PC-9 (cell line): ENCODE measurements at regions not wholly inside any gene's neighbourhood (a gene's known extent, or its start where the extent isn't known, plus 50 kb on each side); places are given as distances from the start of the nearest gene placed in this dataset.
A peak's percentile ranks its signal among the peaks of the same experiment; 100 is the strongest.

Experiments used
- BruUV-seq: library from RNA; stranded (reverse); fragments of 400-500 nt; replicated peaks from 2 replicates; lab custom pipeline; 2021; lab: Mats Ljungman, UMichigan
- CTCF ChIA-PET: fragments of 300-600 bp; sonication (Branson Sonifier 250); formaldehyde crosslinking; loops from one replicate; lab custom pipeline; 2022; ENCODE audit warnings: antibody characterized with exemption; lab: Charles Lee
- POLR2A ChIA-PET: fragments of 300-600 bp; sonication (Branson Sonifier 250); formaldehyde crosslinking; loops from one replicate; lab custom pipeline; 2022; ENCODE audit warnings: antibody characterized with exemption; ENCODE audit not compliant: unreplicated experiment; lab: Charles Lee
- DNase-seq, 2 experiments: peaks; one replicate each; pipeline versions ENCODE4 v3.0.0 to v3.0.0-alpha.2; 2015 to 2022; ENCODE audit warnings: mixed read lengths in 1 of 2
- H2AFZ ChIP-seq: fragments of 200-600 bp; sonication (generic); 2 replicates; pipeline ENCODE4 v1.8.1; 2017; ENCODE audit warnings: antibody characterized with exemption
- H3F3A ChIP-seq: fragments of 200-600 bp; sonication (generic); 2 replicates; pipeline ENCODE4 v1.8.1; 2017; ENCODE audit warnings: antibody characterized with exemption, mild to moderate bottlenecking, low read depth; ENCODE audit not compliant: insufficient read depth
- H3K27ac ChIP-seq: fragments of 200-600 bp; sonication (generic); 2 replicates; pipeline ENCODE4 v1.6.1; 2016; ENCODE audit warnings: mixed run types
- H3K27me3 ChIP-seq: fragments of 200-600 bp; sonication (generic); 2 replicates; pipeline ENCODE4 v1.6.1; 2016; ENCODE audit warnings: low read depth, mixed run types; ENCODE audit not compliant: insufficient read depth
- H3K36me3 ChIP-seq: fragments of 200-600 bp; sonication (generic); 2 replicates; pipeline ENCODE4 v1.6.1; 2016; ENCODE audit warnings: low read depth, mixed run types
- H3K4me1 ChIP-seq: fragments of 200-600 bp; sonication (generic); replicated peaks from 2 replicates; pipeline ENCODE4 v1.6.1; 2016; ENCODE audit warnings: mixed run types; ENCODE audit not compliant: insufficient read depth
- H3K4me2 ChIP-seq: fragments of 200-600 bp; sonication (generic); 2 replicates; pipeline ENCODE4 v1.6.1; 2017; ENCODE audit warnings: mixed run types
- H3K4me3 ChIP-seq: fragments of 200-600 bp; sonication (generic); 2 replicates; pipeline ENCODE4 v1.6.1; 2016; ENCODE audit warnings: mixed run types
- H3K79me2 ChIP-seq: fragments of 200-600 bp; sonication (generic); 2 replicates; pipeline ENCODE4 v1.6.1; 2017; ENCODE audit warnings: low read depth, mixed run types
- H3K9me2 ChIP-seq: fragments of 200-600 bp; sonication (generic); 2 replicates; pipeline ENCODE4 v1.8.1; 2017; ENCODE audit warnings: mild to moderate bottlenecking; ENCODE audit not compliant: insufficient read depth
- H3K9me3 ChIP-seq: fragments of 200-600 bp; sonication (generic); 2 replicates; pipeline ENCODE4 v1.8.1; 2016; ENCODE audit warnings: low read depth; ENCODE audit not compliant: insufficient read depth
- H4K20me1 ChIP-seq: fragments of 200-600 bp; sonication (generic); 2 replicates; pipeline ENCODE4 v1.8.1; 2017; ENCODE audit not compliant: insufficient read depth
- CTCF ChIP-seq: fragments of 200-600 bp; sonication (generic); conservative IDR thresholded peaks from 2 replicates; pipeline ENCODE4 v1.6.1; 2017; ENCODE audit warnings: mixed run types, antibody characterized with exemption, mild to moderate bottlenecking, moderate library complexity
- EZH2 ChIP-seq: fragments of 200-600 bp; sonication (generic); IDR thresholded peaks from 2 replicates; pipeline ENCODE4 v1.8.0; 2017; ENCODE audit warnings: antibody characterized with exemption, low read depth
- intact Hi-C: fragments of 100-400 bp; cut with micrococcal nuclease; formaldehyde crosslinking; loops from one replicate; pipeline ENCODE4 v1.10.0; 2022; ENCODE audit not compliant: unreplicated experiment

- no peak overlapping the region for H3K4me2 ChIP-seq
- POLR2A ChIA-PET: interaction anchor here (0.6 kb wide), 1 partner anchor 285 kb away, joined by 3 read pairs; no protein-coding TSS in a partner anchor
These were observed 172.9 kb upstream of the NAMPT start for GRCh38 chr7:106457678-106458077.

DNA sequence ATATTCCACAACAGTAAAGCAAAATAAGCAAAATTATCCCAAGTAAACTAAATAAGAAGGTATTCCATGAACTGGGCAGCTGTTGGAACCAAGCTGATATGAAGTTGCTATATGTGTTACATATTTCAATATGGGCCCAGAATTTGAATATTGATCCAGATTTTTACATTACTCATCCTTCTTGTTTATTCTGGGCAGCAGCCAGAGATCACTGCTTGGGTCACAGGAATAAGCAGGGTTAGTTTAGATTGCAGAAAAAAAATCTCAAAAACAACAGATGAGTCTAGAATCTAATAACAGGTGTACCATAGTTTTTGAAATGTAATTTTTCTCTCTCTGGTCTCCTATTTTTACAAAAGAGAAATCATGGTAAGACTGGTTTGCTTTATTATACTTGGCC lies 171.5 kb upstream of the NAMPT start:
- Histone ChIP-seq H3K4me3 (no peak overlapping the region), H3K4me2 (0 out of 2 replicates have a peak overlapping the region, but pooled peaks have one; percentile 7), H3K9me3 (peaks cover 55% of the 10 kb centered on the region), H3K27me3 (no peaks in the 10 kb centered on the region), H3F3A (peaks cover 12% of the 10 kb centered on the region), H3K79me2 (no peaks in the 10 kb centered on the region), H3K4me1 (peaks cover 32% of the 10 kb centered on the region), H3K27ac (peak overlapping the region; percentile 52; the same call in 1 of the 2 replicates), H3K9me2 (no peaks in the 10 kb centered on the region), H3K36me3 (no peaks in the 10 kb centered on the region), H4K20me1 (no peaks in the 10 kb centered on the region), H2AFZ (no peak overlapping the region)
- CTCF ChIA-PET: interaction anchor here (0.6 kb wide), 1 partner anchor 271 kb away, joined by 3 read pairs; no protein-coding TSS in a partner anchor
- no TSS peak for BruUV-seq
- TF ChIP-seq CTCF (no peak), EZH2 (no peak)
- intact Hi-C loops: no loop called here
- no peak for DNase-seq
- POLR2A ChIA-PET: no interaction called here

More at GRCh38 chr7:106457678-106458077, 172.9 kb upstream of the NAMPT start:
- CTCF ChIA-PET: no interaction called here
- Histone ChIP-seq H3F3A (peaks cover 19% of the 10 kb centered on the region), H3K4me1 (peaks cover 46% of the 10 kb centered on the region), H3K9me3 (peaks cover 42% of the 10 kb centered on the region), H3K4me3 (no peak overlapping the region), H3K9me2 (no peaks in the 10 kb centered on the region), H4K20me1 (no peaks in the 10 kb centered on the region), H3K36me3 (no peaks in the 10 kb centered on the region), H3K27me3 (no peaks in the 10 kb centered on the region), H3K27ac (no peak overlapping the region), H3K79me2 (no peaks in the 10 kb centered on the region), H2AFZ (no peak overlapping the region)
- BruUV-seq: no TSS peak
- TF ChIP-seq EZH2: no peak
- no peak for DNase-seq
- intact Hi-C loops: no loop called here

- Histone ChIP-seq H3K4me1 (peaks cover 47% of the 10 kb centered on the region), H3K36me3 (peaks cover 12% of the 10 kb centered on the region; the same call in 1 of the 2 replicates), H3K4me3 (no peak overlapping the region), H3K9me3 (peaks cover 60% of the 10 kb centered on the region), H3F3A (peaks cover 22% of the 10 kb centered on the region; the same call in 1 of the 2 replicates), H3K4me2 (no peak overlapping the region), H3K27ac (no peak overlapping the region), H4K20me1 (no peaks in the 10 kb centered on the region), H3K79me2 (no peaks in the 10 kb centered on the region), H2AFZ (no peak overlapping the region), H3K27me3 (no peaks in the 10 kb centered on the region), H3K9me2 (no peaks in the 10 kb centered on the region)
- ChIA-PET CTCF (no interaction called here), POLR2A (no interaction called here)
- no peak for DNase-seq
- intact Hi-C loops: no loop called here
- TF ChIP-seq CTCF (no peak), EZH2 (no peak)
- BruUV-seq: no TSS peak
These were observed 167.5 kb upstream of the NAMPT start for GRCh38 chr7:106452031-106452851.
